Lower leg skin (tissue), 3 donors: ENCODE measurements at regions not wholly inside any gene's neighbourhood (a gene's known extent, or its start where the extent isn't known, plus 50 kb on each side); places are given as distances from the start of the nearest gene placed in this dataset.

Experiments used
- CTCF ChIP-seq, 3 donors: fragments of 450-650 bp; IDR thresholded peaks; one replicate each; pipeline ENCODE4 v1.5.1; 2016; ENCODE audit warnings: antibody characterized with exemption in 3 of 3, mild to moderate bottlenecking in 3 of 3, moderate library complexity in 2 of 3
- POLR2A ChIP-seq, 2 donors: fragments of 450-650 bp; IDR thresholded peaks; one replicate each; pipeline ENCODE4 v1.6.1; 2016 to 2017; ENCODE audit warnings: antibody characterized with exemption in 2 of 2, mild to moderate bottlenecking in 1 of 2, moderate library complexity in 1 of 2

- TF ChIP-seq CTCF (IDR thresholded peaks at IDR 0.05) (no peak), POLR2A (IDR thresholded peaks at IDR 0.05) (no peak)
Measured at GRCh38 chr2:56473524-56473923, 289.7 kb downstream of the CCDC85A start.
